HEK293 (cell line): ENCODE measurements at regions not wholly inside any gene's neighbourhood (a gene's known extent, or its start where the extent isn't known, plus 50 kb on each side); places are given as distances from the start of the nearest gene placed in this dataset.

Source experiments
- CTCF ChIA-PET: fragments of 350-600 bp; formaldehyde crosslinking; extraction: SDS; loops from one replicate; lab custom pipeline; 2021; ENCODE audit warnings: antibody characterized with exemption; lab: Yijun Ruan, JAX
- POLR2A ChIA-PET: fragments of 300-600 bp; formaldehyde crosslinking; extraction: SDS; loops from one replicate; lab custom pipeline; 2020; ENCODE audit warnings: antibody characterized with exemption, inconsistent platforms; lab: Yijun Ruan, JAX
- H3K27ac ChIP-seq: fragments of 200-500 bp; sonication (Bioruptor generic); 2 replicates; pipeline ENCODE4 v1.5.1; 2014; ENCODE audit warnings: low read depth, low read length, control low read depth, inconsistent platforms; ENCODE audit errors: extremely low read depth
- H3K36me3 ChIP-seq, 2 experiments: fragments of 200-500 bp in 1 of 2; sonication (Bioruptor generic) in 1 of 2; 1 replicate in 1 of 2; 2 replicates in 1 of 2; pipeline ENCODE4 v1.5.1; 2014 to 2017; ENCODE audit warnings: inconsistent platforms in 2 of 2, low read length in 2 of 2; ENCODE audit not compliant: control insufficient read depth in 2 of 2, insufficient read depth in 1 of 2
- H3K4me1 ChIP-seq: fragments of 200-500 bp; sonication (Bioruptor generic); 2 replicates; pipeline ENCODE4 v1.5.1; 2014; ENCODE audit warnings: mild to moderate bottlenecking, low read length, inconsistent platforms; ENCODE audit not compliant: control insufficient read depth, insufficient read depth
- H3K4me3 ChIP-seq: 2 replicates; pipeline ENCODE4 v1.5.1; 2011; ENCODE audit warnings: low read depth, mild to moderate bottlenecking, control low read depth, low read length, moderate library complexity
- H3K9me3 ChIP-seq: fragments of 200-500 bp; sonication (Bioruptor generic); 2 replicates; pipeline ENCODE4 v1.5.1; 2014; ENCODE audit warnings: low read depth, low read length, inconsistent platforms; ENCODE audit not compliant: control insufficient read depth, insufficient read depth
- GLI2 ChIP-seq: fragments of 450-650 bp; formaldehyde crosslinking; IDR thresholded peaks from 2 replicates; pipeline ENCODE4; 2017; ENCODE audit warnings: missing biosample characterization, missing genetic modification characterization, low read depth, borderline replicate concordance
- HIC1 ChIP-seq: fragments of 450-650 bp; formaldehyde crosslinking; IDR thresholded peaks from 2 replicates; pipeline ENCODE4 v1.5.1; 2016; ENCODE audit warnings: missing biosample characterization, missing genetic modification characterization
- MEIS1 ChIP-seq: sonication (generic); formaldehyde crosslinking; IDR thresholded peaks from 2 replicates; pipeline ENCODE4 v1.8.1; 2022; ENCODE audit warnings: missing genetic modification reagents, mild to moderate bottlenecking, borderline replicate concordance
- MYNN ChIP-seq: fragments of 450-650 bp; formaldehyde crosslinking; IDR thresholded peaks from 2 replicates; pipeline ENCODE4 v1.5.1; 2016; ENCODE audit warnings: missing biosample characterization, missing genetic modification characterization, borderline replicate concordance
- OVOL3 ChIP-seq: fragments of 450-650 bp; formaldehyde crosslinking; IDR thresholded peaks from 2 replicates; pipeline ENCODE4 v1.5.1; 2016; ENCODE audit warnings: missing biosample characterization, missing genetic modification characterization
- TCF7L2 ChIP-seq: IDR thresholded peaks from 2 replicates; pipeline ENCODE4 v1.6.1; 2011; ENCODE audit warnings: low read depth, mild to moderate bottlenecking, inconsistent platforms, low read length, moderate library complexity, borderline replicate concordance
- WT1 ChIP-seq: fragments of 450-650 bp; formaldehyde crosslinking; IDR thresholded peaks from 2 replicates; pipeline ENCODE4 v1.5.1; 2016; ENCODE audit warnings: missing biosample characterization, missing genetic modification characterization
- ZBTB26 ChIP-seq: fragments of 450-650 bp; formaldehyde crosslinking; optimal IDR thresholded peaks from 2 replicates; pipeline ENCODE3; 2016; ENCODE audit warnings: missing biosample characterization, mild to moderate bottlenecking, missing genetic modification characterization
- ZFP3 ChIP-seq: fragments of 450-650 bp; formaldehyde crosslinking; IDR thresholded peaks from 2 replicates; pipeline ENCODE4 v1.5.1; 2016; ENCODE audit warnings: low read depth, missing biosample characterization, missing genetic modification characterization
- ZNF114 ChIP-seq: fragments of 450-650 bp; formaldehyde crosslinking; IDR thresholded peaks from 2 replicates; pipeline ENCODE4 v1.5.0; 2017; ENCODE audit warnings: missing biosample characterization, missing genetic modification characterization
- ZNF19 ChIP-seq: fragments of 450-650 bp; formaldehyde crosslinking; IDR thresholded peaks from 2 replicates; pipeline ENCODE4; 2016; ENCODE audit warnings: missing biosample characterization, missing genetic modification characterization, low read depth
- ZNF302 ChIP-seq: fragments of 450-650 bp; formaldehyde crosslinking; IDR thresholded peaks from 2 replicates; pipeline ENCODE4 v1.5.1; 2016; ENCODE audit warnings: missing biosample characterization, missing genetic modification characterization, low read depth
- ZNF311 ChIP-seq: fragments of 450-650 bp; formaldehyde crosslinking; IDR thresholded peaks from 2 replicates; pipeline ENCODE4 v1.5.1; 2017; ENCODE audit warnings: missing biosample characterization, missing genetic modification characterization, borderline replicate concordance
- ZNF366 ChIP-seq: fragments of 450-650 bp; formaldehyde crosslinking; conservative IDR thresholded peaks from 2 replicates; pipeline ENCODE4 v1.5.1; 2016; ENCODE audit warnings: missing biosample characterization, missing genetic modification characterization
- ZNF37A ChIP-seq: fragments of 450-650 bp; IDR thresholded peaks from 2 replicates; pipeline ENCODE4 v1.5.1; 2018; ENCODE audit warnings: missing biosample characterization, missing genetic modification characterization
- ZNF416 ChIP-seq: fragments of 450-650 bp; formaldehyde crosslinking; IDR thresholded peaks from 2 replicates; pipeline ENCODE4 v1.5.1; 2016; ENCODE audit warnings: missing biosample characterization, missing genetic modification characterization
- ZNF426 ChIP-seq: fragments of 450-650 bp; formaldehyde crosslinking; IDR thresholded peaks from 2 replicates; pipeline ENCODE4 v1.5.1; 2017; ENCODE audit warnings: missing biosample characterization, missing genetic modification characterization, mild to moderate bottlenecking, inconsistent platforms, moderate library complexity
- ZNF488 ChIP-seq: fragments of 450-650 bp; formaldehyde crosslinking; IDR thresholded peaks from 2 replicates; pipeline ENCODE4 v1.5.1; 2016; ENCODE audit warnings: missing biosample characterization, missing genetic modification characterization
- ZNF600 ChIP-seq: fragments of 450-650 bp; formaldehyde crosslinking; IDR thresholded peaks from 2 replicates; pipeline ENCODE4 v1.5.1; 2016; ENCODE audit warnings: missing biosample characterization, missing genetic modification characterization
- TF ChIP-seq, protein P1 (sequence below): fragments of 450-650 bp; formaldehyde crosslinking; IDR thresholded peaks from 2 replicates; pipeline ENCODE4 v1.5.1; 2017; ENCODE audit warnings: missing biosample characterization, missing genetic modification characterization
- TF ChIP-seq, protein P2 (sequence below): fragments of 450-650 bp; formaldehyde crosslinking; IDR thresholded peaks from 2 replicates; pipeline ENCODE4 v1.5.1; 2016; ENCODE audit warnings: missing biosample characterization, missing genetic modification characterization
- TF ChIP-seq, protein P3 (sequence below): fragments of 450-650 bp; formaldehyde crosslinking; IDR thresholded peaks from 2 replicates; pipeline ENCODE4 v1.5.1; 2016; ENCODE audit warnings: missing biosample characterization, missing genetic modification characterization
- TF ChIP-seq, protein P4 (sequence below): fragments of 450-650 bp; formaldehyde crosslinking; IDR thresholded peaks from 2 replicates; pipeline ENCODE4 v1.5.1; 2016; ENCODE audit warnings: missing biosample characterization, missing genetic modification characterization

DNA sequence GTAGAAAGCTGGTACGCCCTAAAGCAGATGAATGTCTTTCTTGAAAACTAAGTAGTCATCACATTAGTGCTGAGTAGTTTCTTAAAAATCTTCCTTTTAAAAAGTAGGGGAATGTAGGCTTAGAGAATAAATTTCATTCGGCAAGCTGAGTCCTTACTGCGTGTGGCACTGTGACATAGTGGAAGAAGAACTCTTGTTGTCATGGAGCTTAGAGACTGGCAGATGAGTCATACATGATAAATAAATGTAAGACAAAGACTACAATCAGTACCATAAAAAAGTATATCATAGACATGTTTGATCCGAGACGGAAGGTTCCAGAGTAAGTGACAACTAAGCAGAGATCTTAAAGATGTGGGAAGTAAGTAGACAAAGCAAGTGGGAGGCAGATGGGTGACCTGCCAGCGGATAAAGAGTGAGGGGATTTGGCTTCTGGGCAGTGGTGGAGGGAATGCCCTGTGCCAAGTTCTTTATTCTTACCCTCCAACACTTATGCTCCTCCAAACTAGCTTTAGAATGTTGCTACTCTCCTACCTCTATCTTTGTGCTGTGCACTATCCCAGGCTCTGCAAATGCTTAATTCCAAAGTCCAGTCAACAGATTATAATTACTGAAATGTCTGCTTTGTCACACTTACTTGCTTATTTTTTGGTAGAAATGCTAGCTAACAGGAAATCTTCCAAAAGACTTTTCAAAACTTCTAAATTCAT, 608.5 kb upstream of the USP24 start (continued):
- TF ChIP-seq, protein P1, sequence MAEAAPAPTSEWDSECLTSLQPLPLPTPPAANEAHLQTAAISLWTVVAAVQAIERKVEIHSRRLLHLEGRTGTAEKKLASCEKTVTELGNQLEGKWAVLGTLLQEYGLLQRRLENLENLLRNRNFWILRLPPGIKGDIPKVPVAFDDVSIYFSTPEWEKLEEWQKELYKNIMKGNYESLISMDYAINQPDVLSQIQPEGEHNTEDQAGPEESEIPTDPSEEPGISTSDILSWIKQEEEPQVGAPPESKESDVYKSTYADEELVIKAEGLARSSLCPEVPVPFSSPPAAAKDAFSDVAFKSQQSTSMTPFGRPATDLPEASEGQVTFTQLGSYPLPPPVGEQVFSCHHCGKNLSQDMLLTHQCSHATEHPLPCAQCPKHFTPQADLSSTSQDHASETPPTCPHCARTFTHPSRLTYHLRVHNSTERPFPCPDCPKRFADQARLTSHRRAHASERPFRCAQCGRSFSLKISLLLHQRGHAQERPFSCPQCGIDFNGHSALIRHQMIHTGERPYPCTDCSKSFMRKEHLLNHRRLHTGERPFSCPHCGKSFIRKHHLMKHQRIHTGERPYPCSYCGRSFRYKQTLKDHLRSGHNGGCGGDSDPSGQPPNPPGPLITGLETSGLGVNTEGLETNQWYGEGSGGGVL (tag by site-specific recombination) = no peak
- TF ChIP-seq ZNF114 (tag by site-specific recombination) (no peak), MEIS1 (CRISPR knock-in tag) (no peak)
- TF ChIP-seq, protein P2, sequence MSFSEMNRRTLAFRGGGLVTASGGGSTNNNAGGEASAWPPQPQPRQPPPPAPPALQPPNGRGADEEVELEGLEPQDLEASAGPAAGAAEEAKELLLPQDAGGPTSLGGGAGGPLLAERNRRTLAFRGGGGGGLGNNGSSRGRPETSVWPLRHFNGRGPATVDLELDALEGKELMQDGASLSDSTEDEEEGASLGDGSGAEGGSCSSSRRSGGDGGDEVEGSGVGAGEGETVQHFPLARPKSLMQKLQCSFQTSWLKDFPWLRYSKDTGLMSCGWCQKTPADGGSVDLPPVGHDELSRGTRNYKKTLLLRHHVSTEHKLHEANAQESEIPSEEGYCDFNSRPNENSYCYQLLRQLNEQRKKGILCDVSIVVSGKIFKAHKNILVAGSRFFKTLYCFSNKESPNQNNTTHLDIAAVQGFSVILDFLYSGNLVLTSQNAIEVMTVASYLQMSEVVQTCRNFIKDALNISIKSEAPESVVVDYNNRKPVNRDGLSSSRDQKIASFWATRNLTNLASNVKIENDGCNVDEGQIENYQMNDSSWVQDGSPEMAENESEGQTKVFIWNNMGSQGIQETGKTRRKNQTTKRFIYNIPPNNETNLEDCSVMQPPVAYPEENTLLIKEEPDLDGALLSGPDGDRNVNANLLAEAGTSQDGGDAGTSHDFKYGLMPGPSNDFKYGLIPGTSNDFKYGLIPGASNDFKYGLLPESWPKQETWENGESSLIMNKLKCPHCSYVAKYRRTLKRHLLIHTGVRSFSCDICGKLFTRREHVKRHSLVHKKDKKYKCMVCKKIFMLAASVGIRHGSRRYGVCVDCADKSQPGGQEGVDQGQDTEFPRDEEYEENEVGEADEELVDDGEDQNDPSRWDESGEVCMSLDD (tag by site-specific recombination) = no peak

- no peak overlapping the region for H3K27ac ChIP-seq
- no peaks in the 10 kb centered on the region for H3K36me3 ChIP-seq
- TF ChIP-seq ZBTB26 (tag by site-specific recombination) (no peak), ZFP3 (tag by site-specific recombination) (no peak), TCF7L2 (no peak), ZNF426 (tag by site-specific recombination) (no peak), MYNN (no peak), ZNF311 (tag by site-specific recombination) (no peak), ZNF19 (tag by site-specific recombination) (no peak), ZNF600 (tag by site-specific recombination) (no peak), ZNF416 (tag by site-specific recombination) (no peak), ZNF37A (no peak), ZNF302 (tag by site-specific recombination) (no peak)
- TF ChIP-seq, protein P3, sequence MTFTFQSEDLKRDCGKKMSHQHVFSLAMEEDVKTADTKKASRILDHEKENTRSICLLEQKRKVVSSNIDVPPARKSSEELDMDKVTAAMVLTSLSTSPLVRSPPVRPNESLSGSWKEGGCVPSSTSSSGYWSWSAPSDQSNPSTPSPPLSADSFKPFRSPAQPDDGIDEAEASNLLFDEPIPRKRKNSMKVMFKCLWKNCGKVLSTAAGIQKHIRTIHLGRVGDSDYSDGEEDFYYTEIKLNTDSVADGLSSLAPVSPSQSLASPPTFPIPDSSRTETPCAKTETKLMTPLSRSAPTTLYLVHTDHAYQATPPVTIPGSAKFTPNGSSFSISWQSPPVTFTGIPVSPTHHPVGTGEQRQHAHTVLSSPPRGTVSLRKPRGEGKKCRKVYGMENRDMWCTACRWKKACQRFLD (tag by site-specific recombination) = no peak
- ChIA-PET POLR2A (no interaction called here), CTCF (interaction anchor here (0.7 kb wide), 1 partner anchor 23 kb away, joined by 4 read pairs; no protein-coding TSS in a partner anchor)
- H3K4me3 ChIP-seq = no peak overlapping the region
- H3K9me3 ChIP-seq = no peaks in the 10 kb centered on the region
- peaks cover 9% of the 10 kb centered on the region for H3K4me1 ChIP-seq
These were observed 607.7 kb upstream of the USP24 start for GRCh38 chr1:55822891-55823290.

DNA sequence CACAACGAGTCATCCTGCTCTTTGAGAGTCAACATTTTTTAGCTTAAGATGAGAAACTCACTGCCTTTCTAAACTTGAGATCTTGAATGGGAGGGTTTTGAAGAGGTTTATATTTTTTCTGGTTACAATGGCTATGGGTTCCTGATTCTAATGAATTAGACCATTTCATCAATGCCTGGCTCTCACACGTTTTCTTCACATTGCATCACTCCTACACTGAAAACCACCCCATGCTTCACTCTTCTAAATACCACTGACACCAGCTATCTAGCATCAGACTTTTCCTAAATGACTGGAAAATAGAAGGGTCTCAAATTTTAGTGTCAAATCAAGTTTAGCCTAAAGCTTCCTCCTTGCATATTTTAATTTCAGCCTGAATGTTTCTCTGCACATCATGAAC, 606.1 kb upstream of the USP24 start:
- Histone ChIP-seq H3K4me3 (no peak overlapping the region), H3K9me3 (no peaks in the 10 kb centered on the region), H3K27ac (no peak overlapping the region), H3K36me3 (no peaks in the 10 kb centered on the region), H3K4me1 (peaks cover 14% of the 10 kb centered on the region)
- ChIA-PET POLR2A (no interaction called here), CTCF (no interaction called here)
- TF ChIP-seq ZNF488 (tag by site-specific recombination) = no peak
- no peak for TF ChIP-seq GLI2
- TF ChIP-seq HIC1 (tag by site-specific recombination) = no peak
- no peak for TF ChIP-seq ZNF366 (tag by site-specific recombination)
- TF ChIP-seq WT1 (tag by site-specific recombination) = no peak
- TF ChIP-seq, protein P4, sequence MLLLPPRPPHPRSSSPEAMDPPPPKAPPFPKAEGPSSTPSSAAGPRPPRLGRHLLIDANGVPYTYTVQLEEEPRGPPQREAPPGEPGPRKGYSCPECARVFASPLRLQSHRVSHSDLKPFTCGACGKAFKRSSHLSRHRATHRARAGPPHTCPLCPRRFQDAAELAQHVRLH (tag by site-specific recombination) = no peak
- TF ChIP-seq OVOL3 (tag by site-specific recombination) = no peak
